Astrocyte of the spinal cord (primary cell): ENCODE measurements at regions not wholly inside any gene's neighbourhood (a gene's known extent, or its start where the extent isn't known, plus 50 kb on each side); places are given as distances from the start of the nearest gene placed in this dataset.
A peak's percentile ranks its signal among the peaks of the same experiment; 100 is the strongest.

Source experiments
- DNase-seq: peaks from one replicate; pipeline ENCODE4 v3.0.0; 2011; ENCODE audit warnings: low read depth, low spot score
- H3K4me3 ChIP-seq: 2 replicates; pipeline ENCODE4 v1.5.1; 2011; ENCODE audit warnings: low read depth, mild to moderate bottlenecking, low read length, moderate library complexity
- CTCF ChIP-seq: IDR thresholded peaks from 2 replicates; pipeline ENCODE4 v1.5.1; 2012; ENCODE audit warnings: low read depth, mild to moderate bottlenecking, low read length, inconsistent platforms
- in situ Hi-C: cut with HindIII; loops from 2 replicates; pipeline ENCODE4 v1.10.0; 2017; ENCODE audit warnings: low sequenced_read_pairs

GRCh38 chr14:54138024-54138353, 181.4 kb upstream of the BMP4 start:
- in situ Hi-C loops: no loop called here
- no peak overlapping the region for H3K4me3 ChIP-seq
- no peak for TF ChIP-seq CTCF
- no peak for DNase-seq

GRCh38 chr14:54138354-54139038, 181.9 kb upstream of the BMP4 start:
- no peak overlapping the region for H3K4me3 ChIP-seq
- DNase-seq: no peak
- in situ Hi-C loops: no loop called here
- no peak for TF ChIP-seq CTCF

GRCh38 chr14:54140551-54140950, 183.9 kb upstream of the BMP4 start:
- no peak overlapping the region for H3K4me3 ChIP-seq
- no peak for DNase-seq
- TF ChIP-seq CTCF: no peak
- in situ Hi-C loops: no loop called here

GRCh38 chr14:54146601-54147000, 190.0 kb upstream of the BMP4 start:
- no peak overlapping the region for H3K4me3 ChIP-seq
- TF ChIP-seq CTCF: no peak
- DNase-seq: no peak
- in situ Hi-C loops: no loop called here

- in situ Hi-C loops: no loop called here
- peak; percentile 82 for DNase-seq
- no peak for TF ChIP-seq CTCF
- no peak overlapping the region for H3K4me3 ChIP-seq
Measured at GRCh38 chr14:54147282-54147681, 190.7 kb upstream of the BMP4 start.

GRCh38 chr14:54147758-54148157, 191.1 kb upstream of the BMP4 start:
- H3K4me3 ChIP-seq: no peak overlapping the region
- no peak for DNase-seq
- in situ Hi-C loops: no loop called here
- TF ChIP-seq CTCF: no peak

GRCh38 chr14:54148251-54148650, 191.6 kb upstream of the BMP4 start:
- DNase-seq: no peak
- TF ChIP-seq CTCF: no peak
- in situ Hi-C loops: no loop called here
- no peak overlapping the region for H3K4me3 ChIP-seq
